Bronchial epithelial cell (primary cell): ENCODE measurements at regions not wholly inside any gene's neighbourhood (a gene's known extent, or its start where the extent isn't known, plus 50 kb on each side); places are given as distances from the start of the nearest gene placed in this dataset.

Experiments
- DNase-seq: peaks from one replicate; pipeline ENCODE4 v3.0.0-alpha.2; 2010; ENCODE audit warnings: low read depth
- FAIRE-seq: peaks from 2 replicates; lab custom pipeline; 2011; peaks lifted over from hg19 to GRCh38; lab: Jason Lieb, UNC
- H3K27me3 ChIP-seq: 2 replicates; pipeline ENCODE4 v1.5.1; 2011; ENCODE audit warnings: low read length; ENCODE audit not compliant: control insufficient read depth, insufficient read depth
- H3K36me3 ChIP-seq: 2 replicates; pipeline ENCODE4 v1.5.1; 2011; ENCODE audit warnings: low read length; ENCODE audit not compliant: control insufficient read depth, insufficient read depth
- H3K4me3 ChIP-seq: 2 replicates; pipeline ENCODE4 v1.5.1; 2011; ENCODE audit warnings: mild to moderate bottlenecking, low read depth, low read length, control low read depth
- CTCF ChIP-seq: IDR thresholded peaks from 2 replicates; pipeline ENCODE4 v1.5.1; 2011; ENCODE audit warnings: mild to moderate bottlenecking, moderate library complexity, low read length, control low read depth, inconsistent platforms; ENCODE audit not compliant: insufficient read depth, severe bottlenecking

DNA sequence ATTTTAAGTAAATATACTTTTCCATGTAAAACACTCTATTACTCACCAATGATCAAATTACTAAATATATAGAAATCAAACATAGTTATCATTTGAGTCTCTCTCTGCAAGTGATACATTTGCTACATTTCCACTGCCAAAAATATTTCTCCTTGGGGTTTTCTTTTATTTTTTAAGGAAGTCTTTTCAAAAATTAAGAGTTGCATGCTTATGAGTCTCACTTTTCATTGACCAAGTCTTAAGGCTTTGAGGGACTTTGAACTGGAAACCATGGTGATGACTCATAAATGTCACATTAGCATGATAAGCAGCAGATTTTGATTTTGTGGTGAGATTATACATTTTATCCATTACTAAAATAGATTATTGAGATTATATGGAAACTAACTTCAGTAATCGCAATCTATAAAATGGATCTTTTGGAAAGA is 152.9 kb downstream of the FAM124B start:
- FAIRE-seq (no peak), DNase-seq (peak; percentile 16)
- H3K4me3 ChIP-seq, result no peak overlapping the region
- TF ChIP-seq CTCF, result no peak
- no peaks in the 10 kb centered on the region for H3K36me3 ChIP-seq
- no peaks in the 10 kb centered on the region for H3K27me3 ChIP-seq

DNA sequence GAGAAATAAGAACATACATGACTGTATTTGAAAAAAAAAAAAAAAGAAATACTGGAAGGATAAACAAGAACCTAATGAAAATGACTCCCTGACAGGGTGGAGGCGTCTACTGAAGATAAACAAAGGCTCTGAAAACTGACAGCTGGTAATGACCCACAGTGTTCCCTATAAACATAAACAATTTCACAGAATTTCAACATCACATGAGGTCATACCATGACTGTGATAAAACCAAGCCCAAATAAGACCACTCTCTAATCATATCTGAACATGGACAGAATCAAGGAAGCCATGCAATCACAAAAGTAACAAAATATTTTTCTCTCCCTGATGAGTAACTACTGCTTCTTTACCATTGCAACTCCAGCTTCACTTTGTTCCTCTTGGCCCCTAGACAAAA is 159.3 kb downstream of the FAM124B start:
- TF ChIP-seq CTCF, result no peak
- DNase-seq, result no peak
- H3K27me3 ChIP-seq, result no peaks in the 10 kb centered on the region
- FAIRE-seq, result no peak
- no peaks in the 10 kb centered on the region for H3K36me3 ChIP-seq
- H3K4me3 ChIP-seq, result no peak overlapping the region

GRCh38 chr2:224241812-224242211 is 160.1 kb downstream of the FAM124B start:
- no peak overlapping the region for H3K4me3 ChIP-seq
- no peak for TF ChIP-seq CTCF
- DNase-seq (no peak), FAIRE-seq (no peak)
- no peaks in the 10 kb centered on the region for H3K36me3 ChIP-seq
- no peaks in the 10 kb centered on the region for H3K27me3 ChIP-seq

DNA sequence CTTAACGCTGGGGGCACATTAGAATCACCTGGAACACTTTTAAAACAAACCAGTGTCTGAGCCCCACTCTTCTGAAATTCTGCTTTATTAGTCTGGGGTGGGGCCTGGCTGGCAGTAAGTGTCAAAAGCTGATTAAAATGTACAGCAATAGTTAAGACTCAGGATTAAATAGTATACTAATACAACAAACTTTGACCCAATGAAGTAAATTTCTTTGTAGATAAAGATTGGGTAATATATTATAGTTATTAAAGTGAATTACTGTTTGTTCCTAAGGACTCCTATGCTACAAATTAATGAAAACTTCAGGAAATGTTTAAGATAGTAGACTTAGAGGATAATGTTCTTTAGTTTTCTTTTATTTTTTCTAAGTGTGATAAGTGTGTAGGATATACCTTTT is 160.9 kb downstream of the FAM124B start:
- FAIRE-seq (no peak), DNase-seq (no peak)
- Histone ChIP-seq H3K36me3 (no peaks in the 10 kb centered on the region), H3K4me3 (no peak overlapping the region), H3K27me3 (no peaks in the 10 kb centered on the region)
- TF ChIP-seq CTCF, result no peak

DNA sequence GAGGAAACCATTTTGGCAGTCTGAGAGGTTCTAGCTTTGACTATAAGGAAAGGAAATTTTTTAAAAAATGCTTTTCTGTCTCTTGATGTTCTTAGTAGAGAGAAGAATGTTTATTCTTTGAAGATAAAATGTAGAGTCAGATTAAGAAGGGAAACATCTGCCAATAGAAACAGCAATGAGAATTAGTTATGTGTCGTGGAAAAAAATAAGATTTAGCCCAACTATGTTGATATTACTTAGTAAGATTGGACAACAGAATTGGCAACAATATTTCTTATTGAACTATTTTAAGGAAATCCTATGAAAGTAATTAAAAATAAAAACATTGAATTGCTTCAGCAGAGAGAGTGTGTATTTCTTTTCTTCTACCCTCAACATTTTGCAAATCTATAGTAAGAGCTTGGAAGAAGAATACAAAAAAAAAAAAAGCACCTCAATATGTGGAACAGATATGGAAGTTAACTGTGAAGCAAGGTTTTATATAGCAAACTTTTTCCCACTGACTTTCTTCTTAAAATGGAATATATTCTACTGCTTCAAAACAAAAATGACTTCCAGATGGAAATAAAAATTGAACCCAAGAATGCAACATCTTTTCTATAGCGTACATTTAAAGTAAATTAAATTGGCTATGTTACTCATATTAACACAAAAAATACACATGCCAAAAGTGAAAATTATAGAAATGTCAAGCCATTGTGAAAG is 177.9 kb downstream of the FAM124B start:
- Histone ChIP-seq H3K36me3 (no peaks in the 10 kb centered on the region), H3K4me3 (no peak overlapping the region), H3K27me3 (no peaks in the 10 kb centered on the region)
- no peak for DNase-seq
- no peak for FAIRE-seq
- TF ChIP-seq CTCF, result no peak

GRCh38 chr2:224222974-224223373 is 178.9 kb downstream of the FAM124B start:
- no peak for TF ChIP-seq CTCF
- Histone ChIP-seq H3K27me3 (no peaks in the 10 kb centered on the region), H3K36me3 (no peaks in the 10 kb centered on the region), H3K4me3 (no peak overlapping the region)
- FAIRE-seq (no peak), DNase-seq (no peak)
